GM12878 (cell line): ENCODE measurements at regions not wholly inside any gene's neighbourhood (a gene's known extent, or its start where the extent isn't known, plus 50 kb on each side); places are given as distances from the start of the nearest gene placed in this dataset.

Experiments
- ATAC-seq: fragments of 200-7000 bp; cut with Tn5 transposase; 3 replicates; pipeline ENCODE4 v1.9.1; 2020; ENCODE audit warnings: mild to moderate bottlenecking, moderate library complexity
- BruUV-seq: library from RNA; stranded (reverse); fragments of 400-500 nt; replicated peaks from 2 replicates; lab custom pipeline; 2021; lab: Mats Ljungman, UMichigan
- CTCF ChIA-PET: fragments of 300-600 bp; sonication (Branson Sonifier 250); formaldehyde crosslinking; extraction: SDS; loops from one replicate; lab custom pipeline; 2021; ENCODE audit warnings: inconsistent platforms; lab: Yijun Ruan, JAX
- POLR2A ChIA-PET: fragments of 350-600 bp; formaldehyde crosslinking; extraction: SDS; loops from one replicate; lab custom pipeline; 2021; ENCODE audit warnings: inconsistent platforms; lab: Charles Lee
- RAD21 ChIA-PET: fragments of 300-600 bp; sonication (Branson Sonifier 250); formaldehyde crosslinking; loops from one replicate; lab custom pipeline; 2023; ENCODE audit warnings: antibody characterized with exemption; ENCODE audit not compliant: unreplicated experiment; lab: Charles Lee
- SMC1A ChIA-PET: fragments of 300-600 bp; sonication (Branson Sonifier 250); formaldehyde crosslinking; loops from one replicate; lab custom pipeline; 2023; ENCODE audit not compliant: unreplicated experiment, uncharacterized antibody; lab: Charles Lee
- DNase-seq: peaks from one replicate; pipeline ENCODE4 v3.0.0-alpha.2; 2011; ENCODE audit warnings: low read depth, low spot score
- FAIRE-seq: peaks from 3 replicates; lab custom pipeline; 2011; peaks lifted over from hg19 to GRCh38; lab: Jason Lieb, UNC
- H2AFZ ChIP-seq: 2 replicates; pipeline ENCODE4 v1.6.0; 2011; ENCODE audit warnings: low read depth, low read length, control low read depth; ENCODE audit not compliant: control insufficient read depth
- H3K27ac ChIP-seq: 2 replicates; pipeline ENCODE4 v1.5.1; 2011; ENCODE audit warnings: control low read depth; ENCODE audit not compliant: control insufficient read depth, insufficient read depth
- H3K27me3 ChIP-seq, 2 experiments: replicated peaks in 1 of 2; 2 replicates each; pipeline versions ENCODE4 v1.6.0 to v1.6.1; 2011; ENCODE audit warnings: low read length in 1 of 2; ENCODE audit not compliant: control insufficient read depth in 2 of 2, insufficient read depth in 2 of 2
- H3K36me3 ChIP-seq, 2 experiments: 2 replicates each; pipeline ENCODE4 v1.5.1; 2011; ENCODE audit warnings: low read length in 1 of 2; ENCODE audit not compliant: control insufficient read depth in 2 of 2, insufficient read depth in 2 of 2
- H3K4me1 ChIP-seq: 2 replicates; pipeline ENCODE4 v1.6.1; 2011; ENCODE audit warnings: mild to moderate bottlenecking, low read length, moderate library complexity, mixed read lengths; ENCODE audit not compliant: control insufficient read depth, insufficient read depth
- H3K4me2 ChIP-seq: 2 replicates; pipeline ENCODE4 v1.6.0; 2011; ENCODE audit warnings: control low read depth; ENCODE audit not compliant: control insufficient read depth, insufficient read depth
- H3K4me3 ChIP-seq: fragments of 200-600 bp; sonication (generic); 2 replicates; pipeline ENCODE4 v1.5.1; 2016
- H3K79me2 ChIP-seq: 2 replicates; pipeline ENCODE4 v1.6.0; 2011; ENCODE audit warnings: low read length; ENCODE audit not compliant: control insufficient read depth, insufficient read depth
- H3K9ac ChIP-seq: 2 replicates; pipeline ENCODE4 v1.8.0; 2011; ENCODE audit warnings: low read length, control low read depth, mixed read lengths; ENCODE audit not compliant: control insufficient read depth, insufficient read depth
- H3K9me3 ChIP-seq: replicated peaks from 3 replicates; pipeline ENCODE4 v1.5.1; 2011; ENCODE audit warnings: mild to moderate bottlenecking, low read length; ENCODE audit not compliant: control insufficient read depth, insufficient read depth
- H4K20me1 ChIP-seq: 2 replicates; pipeline ENCODE4 v1.6.0; 2011; ENCODE audit not compliant: control insufficient read depth, insufficient read depth
- EED ChIP-seq: sonication (generic); IDR thresholded peaks from 2 replicates; pipeline ENCODE4 v1.6.1; 2016; ENCODE audit warnings: antibody characterized with exemption, low read depth
- ESRRA ChIP-seq: IDR thresholded peaks from 2 replicates; pipeline ENCODE4 v1.6.1; 2012; ENCODE audit warnings: mild to moderate bottlenecking, low read length, improper control_type of control experiment
- RFX5 ChIP-seq: IDR thresholded peaks from 2 replicates; pipeline ENCODE4 v1.6.1; 2011; ENCODE audit warnings: low read depth, low read length, improper control_type of control experiment
- ZBTB11 ChIP-seq: fragments of 450-650 bp; formaldehyde crosslinking; IDR thresholded peaks from 2 replicates; pipeline ENCODE4 v1.5.0; 2022; ENCODE audit warnings: mild to moderate bottlenecking, missing genetic modification characterization
- ZBTB4 ChIP-seq: fragments of 450-650 bp; formaldehyde crosslinking; IDR thresholded peaks from 2 replicates; pipeline ENCODE4 v1.4.0; 2022; ENCODE audit warnings: mild to moderate bottlenecking, moderate library complexity
- ZNF217 ChIP-seq: fragments of 450-650 bp; IDR thresholded peaks from 2 replicates; pipeline ENCODE4 v1.6.1; 2017; ENCODE audit warnings: antibody characterized with exemption, mild to moderate bottlenecking
- in situ Hi-C: fragments of 300-500 bp; cut with MboI; formaldehyde crosslinking; loops from 9 replicates; pipeline ENCODE4 v1.14.3; 2018; ENCODE audit warnings: mixed read lengths
- intact Hi-C: fragments of 100-400 bp; cut with micrococcal nuclease; formaldehyde crosslinking; loops from one replicate; pipeline ENCODE4 v1.14.2; 2022; ENCODE audit not compliant: unreplicated experiment
- TF ChIP-seq, protein P1 (sequence below): fragments of 450-650 bp; IDR thresholded peaks from 2 replicates; pipeline ENCODE4 v1.6.1; 2017; ENCODE audit warnings: mild to moderate bottlenecking, moderate library complexity
- TF ChIP-seq, protein P2 (sequence below): fragments of 450-650 bp; IDR thresholded peaks from 2 replicates; pipeline ENCODE4 v1.6.1; 2017; ENCODE audit warnings: mild to moderate bottlenecking, moderate library complexity

- H3K79me2 ChIP-seq, result no peaks in the 10 kb centered on the region
- H3K4me1 ChIP-seq, result no peaks in the 10 kb centered on the region
- FAIRE-seq, result no peak
- H4K20me1 ChIP-seq, result no peaks in the 10 kb centered on the region
- H3K4me2 ChIP-seq, result no peak overlapping the region
- intact Hi-C loops, result no loop called here
- ATAC-seq, result no peak
- no peak overlapping the region for H2AFZ ChIP-seq
- no TSS peak for BruUV-seq
- H3K4me3 ChIP-seq, result no peak overlapping the region
- H3K36me3 ChIP-seq, result no peaks in the 10 kb centered on the region
- CTCF ChIA-PET, result no interaction called here
- no peak overlapping the region for H3K9ac ChIP-seq
- TF ChIP-seq, protein P1, sequence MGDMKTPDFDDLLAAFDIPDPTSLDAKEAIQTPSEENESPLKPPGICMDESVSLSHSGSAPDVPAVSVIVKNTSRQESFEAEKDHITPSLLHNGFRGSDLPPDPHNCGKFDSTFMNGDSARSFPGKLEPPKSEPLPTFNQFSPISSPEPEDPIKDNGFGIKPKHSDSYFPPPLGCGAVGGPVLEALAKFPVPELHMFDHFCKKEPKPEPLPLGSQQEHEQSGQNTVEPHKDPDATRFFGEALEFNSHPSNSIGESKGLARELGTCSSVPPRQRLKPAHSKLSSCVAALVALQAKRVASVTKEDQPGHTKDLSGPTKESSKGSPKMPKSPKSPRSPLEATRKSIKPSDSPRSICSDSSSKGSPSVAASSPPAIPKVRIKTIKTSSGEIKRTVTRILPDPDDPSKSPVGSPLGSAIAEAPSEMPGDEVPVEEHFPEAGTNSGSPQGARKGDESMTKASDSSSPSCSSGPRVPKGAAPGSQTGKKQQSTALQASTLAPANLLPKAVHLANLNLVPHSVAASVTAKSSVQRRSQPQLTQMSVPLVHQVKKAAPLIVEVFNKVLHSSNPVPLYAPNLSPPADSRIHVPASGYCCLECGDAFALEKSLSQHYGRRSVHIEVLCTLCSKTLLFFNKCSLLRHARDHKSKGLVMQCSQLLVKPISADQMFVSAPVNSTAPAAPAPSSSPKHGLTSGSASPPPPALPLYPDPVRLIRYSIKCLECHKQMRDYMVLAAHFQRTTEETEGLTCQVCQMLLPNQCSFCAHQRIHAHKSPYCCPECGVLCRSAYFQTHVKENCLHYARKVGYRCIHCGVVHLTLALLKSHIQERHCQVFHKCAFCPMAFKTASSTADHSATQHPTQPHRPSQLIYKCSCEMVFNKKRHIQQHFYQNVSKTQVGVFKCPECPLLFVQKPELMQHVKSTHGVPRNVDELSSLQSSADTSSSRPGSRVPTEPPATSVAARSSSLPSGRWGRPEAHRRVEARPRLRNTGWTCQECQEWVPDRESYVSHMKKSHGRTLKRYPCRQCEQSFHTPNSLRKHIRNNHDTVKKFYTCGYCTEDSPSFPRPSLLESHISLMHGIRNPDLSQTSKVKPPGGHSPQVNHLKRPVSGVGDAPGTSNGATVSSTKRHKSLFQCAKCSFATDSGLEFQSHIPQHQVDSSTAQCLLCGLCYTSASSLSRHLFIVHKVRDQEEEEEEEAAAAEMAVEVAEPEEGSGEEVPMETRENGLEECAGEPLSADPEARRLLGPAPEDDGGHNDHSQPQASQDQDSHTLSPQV, result no peak
- TF ChIP-seq, protein P2, sequence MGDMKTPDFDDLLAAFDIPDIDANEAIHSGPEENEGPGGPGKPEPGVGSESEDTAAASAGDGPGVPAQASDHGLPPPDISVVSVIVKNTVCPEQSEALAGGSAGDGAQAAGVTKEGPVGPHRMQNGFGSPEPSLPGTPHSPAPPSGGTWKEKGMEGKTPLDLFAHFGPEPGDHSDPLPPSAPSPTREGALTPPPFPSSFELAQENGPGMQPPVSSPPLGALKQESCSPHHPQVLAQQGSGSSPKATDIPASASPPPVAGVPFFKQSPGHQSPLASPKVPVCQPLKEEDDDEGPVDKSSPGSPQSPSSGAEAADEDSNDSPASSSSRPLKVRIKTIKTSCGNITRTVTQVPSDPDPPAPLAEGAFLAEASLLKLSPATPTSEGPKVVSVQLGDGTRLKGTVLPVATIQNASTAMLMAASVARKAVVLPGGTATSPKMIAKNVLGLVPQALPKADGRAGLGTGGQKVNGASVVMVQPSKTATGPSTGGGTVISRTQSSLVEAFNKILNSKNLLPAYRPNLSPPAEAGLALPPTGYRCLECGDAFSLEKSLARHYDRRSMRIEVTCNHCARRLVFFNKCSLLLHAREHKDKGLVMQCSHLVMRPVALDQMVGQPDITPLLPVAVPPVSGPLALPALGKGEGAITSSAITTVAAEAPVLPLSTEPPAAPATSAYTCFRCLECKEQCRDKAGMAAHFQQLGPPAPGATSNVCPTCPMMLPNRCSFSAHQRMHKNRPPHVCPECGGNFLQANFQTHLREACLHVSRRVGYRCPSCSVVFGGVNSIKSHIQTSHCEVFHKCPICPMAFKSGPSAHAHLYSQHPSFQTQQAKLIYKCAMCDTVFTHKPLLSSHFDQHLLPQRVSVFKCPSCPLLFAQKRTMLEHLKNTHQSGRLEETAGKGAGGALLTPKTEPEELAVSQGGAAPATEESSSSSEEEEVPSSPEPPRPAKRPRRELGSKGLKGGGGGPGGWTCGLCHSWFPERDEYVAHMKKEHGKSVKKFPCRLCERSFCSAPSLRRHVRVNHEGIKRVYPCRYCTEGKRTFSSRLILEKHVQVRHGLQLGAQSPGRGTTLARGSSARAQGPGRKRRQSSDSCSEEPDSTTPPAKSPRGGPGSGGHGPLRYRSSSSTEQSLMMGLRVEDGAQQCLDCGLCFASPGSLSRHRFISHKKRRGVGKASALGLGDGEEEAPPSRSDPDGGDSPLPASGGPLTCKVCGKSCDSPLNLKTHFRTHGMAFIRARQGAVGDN, result no peak
- no peak for TF ChIP-seq RFX5
- TF ChIP-seq ZNF217, result no peak
- no peak for TF ChIP-seq EED
- TF ChIP-seq ZBTB11 (CRISPR knock-in tag), result no peak
- TF ChIP-seq ESRRA, result no peak
- TF ChIP-seq ZBTB4 (CRISPR knock-in tag), result no peak
- H3K27me3 ChIP-seq, result no peaks in the 10 kb centered on the region
- POLR2A ChIA-PET, result no interaction called here
- no peak overlapping the region for H3K27ac ChIP-seq
- RAD21 ChIA-PET, result no interaction called here
- in situ Hi-C loops, result no loop called here
- no peak for DNase-seq
- H3K9me3 ChIP-seq, result no peaks in the 10 kb centered on the region
- SMC1A ChIA-PET, result no interaction called here
Measured at GRCh38 chr18:33960417-33960816, 264.3 kb downstream of the NOL4 start.
